HUES6 (cell line): ENCODE measurements at regions not wholly inside any gene's neighbourhood (a gene's known extent, or its start where the extent isn't known, plus 50 kb on each side); places are given as distances from the start of the nearest gene placed in this dataset.
"Not testable (repeated sequence)": the region's sequence is repeated elsewhere in the genome, so short reads cannot be mapped to it uniquely, and the experiment has no call there.

ENCODE experiments used
- H3K27ac ChIP-seq: 2 replicates; pipeline ENCODE4 v1.7.0; 2013; ENCODE audit warnings: low read depth, mild to moderate bottlenecking, low read length, inconsistent platforms
- H3K27me3 ChIP-seq: 2 replicates; pipeline ENCODE4 v1.6.1; 2013; ENCODE audit warnings: low read length; ENCODE audit not compliant: control insufficient read depth, insufficient read depth
- H3K36me3 ChIP-seq: 2 replicates; pipeline ENCODE4 v1.6.1; 2013; ENCODE audit warnings: low read length; ENCODE audit not compliant: control insufficient read depth, insufficient read depth
- H3K4me1 ChIP-seq: 2 replicates; pipeline ENCODE4 v1.6.1; 2013; ENCODE audit warnings: low read length; ENCODE audit not compliant: control insufficient read depth, insufficient read depth
- H3K4me3 ChIP-seq: 2 replicates; pipeline ENCODE4 v1.5.1; 2013; ENCODE audit warnings: low read depth, low read length
- H3K9ac ChIP-seq: one replicate; pipeline ENCODE4 v1.6.1; 2013; ENCODE audit warnings: mild to moderate bottlenecking, low read length
- H3K9me3 ChIP-seq: 2 replicates; pipeline ENCODE4 v1.6.1; 2013; ENCODE audit warnings: low read depth, low read length; ENCODE audit not compliant: control insufficient read depth, insufficient read depth

GRCh38 chr2:124967325-124967724, 942.2 kb downstream of the CNTNAP5 start:
- Histone ChIP-seq H3K4me3 (no peak overlapping the region), H3K27me3 (no peaks in the 10 kb centered on the region)

GRCh38 chr2:124970030-124970429, 944.9 kb downstream of the CNTNAP5 start:
- Histone ChIP-seq H3K9ac (no peak overlapping the region), H3K9me3 (no peaks in the 10 kb centered on the region), H3K36me3 (no peaks in the 10 kb centered on the region), H3K4me1 (peaks cover 3% of the 10 kb centered on the region; the same call in 1 of the 2 replicates), H3K27ac (no peak overlapping the region), H3K27me3 (no peaks in the 10 kb centered on the region), H3K4me3 (no peak overlapping the region)

More at GRCh38 chr2:124967325-124967724, 942.2 kb downstream of the CNTNAP5 start:
- Histone ChIP-seq H3K9me3 (no peaks in the 10 kb centered on the region), H3K4me1 (no peaks in the 10 kb centered on the region), H3K9ac (no peak overlapping the region), H3K36me3 (no peaks in the 10 kb centered on the region), H3K27ac (no peak overlapping the region)

- H3K4me3 ChIP-seq, result no peak overlapping the region
- peaks cover 13% of the 10 kb centered on the region for H3K4me1 ChIP-seq
- no peak overlapping the region for H3K9ac ChIP-seq
- no peaks in the 10 kb centered on the region for H3K27me3 ChIP-seq
- H3K9me3 ChIP-seq, result no peaks in the 10 kb centered on the region
- no peak overlapping the region for H3K27ac ChIP-seq
- no peaks in the 10 kb centered on the region for H3K36me3 ChIP-seq
Measured at GRCh38 chr2:124973396-124973795, 948.3 kb downstream of the CNTNAP5 start.

GRCh38 chr2:124975224-124975623, 950.1 kb downstream of the CNTNAP5 start:
- Histone ChIP-seq H3K4me1 (peaks cover 13% of the 10 kb centered on the region), H3K9ac (no peak overlapping the region), H3K36me3 (no peaks in the 10 kb centered on the region), H3K27ac (no peak overlapping the region), H3K4me3 (no peak overlapping the region), H3K9me3 (no peaks in the 10 kb centered on the region), H3K27me3 (no peaks in the 10 kb centered on the region)

- H3K4me1 ChIP-seq, result peaks cover 13% of the 10 kb centered on the region
- no peaks in the 10 kb centered on the region for H3K9me3 ChIP-seq
- no peaks in the 10 kb centered on the region for H3K27me3 ChIP-seq
- H3K4me3 ChIP-seq, result no peak overlapping the region
- no peak overlapping the region for H3K27ac ChIP-seq
- H3K9ac ChIP-seq, result no peak overlapping the region
- H3K36me3 ChIP-seq, result no peaks in the 10 kb centered on the region
Measured at GRCh38 chr2:124975648-124976047, 950.6 kb downstream of the CNTNAP5 start.

- H3K27ac ChIP-seq, result no peak overlapping the region
- no peaks in the 10 kb centered on the region for H3K9me3 ChIP-seq
- H3K27me3 ChIP-seq, result no peaks in the 10 kb centered on the region
- no peak overlapping the region for H3K4me3 ChIP-seq
- H3K9ac ChIP-seq, result no peak overlapping the region
- H3K36me3 ChIP-seq, result no peaks in the 10 kb centered on the region
- peaks cover 13% of the 10 kb centered on the region for H3K4me1 ChIP-seq
Measured at GRCh38 chr2:124978597-124978996, 953.5 kb downstream of the CNTNAP5 start.

- H3K9ac ChIP-seq, result no peak overlapping the region
- no peak overlapping the region for H3K4me3 ChIP-seq
- no peaks in the 10 kb centered on the region for H3K4me1 ChIP-seq
- H3K27ac ChIP-seq, result no peak overlapping the region
- H3K9me3 ChIP-seq, result peaks cover 3% of the 10 kb centered on the region; the same call in 1 of the 2 replicates
- no peaks in the 10 kb centered on the region for H3K36me3 ChIP-seq
- no peaks in the 10 kb centered on the region for H3K27me3 ChIP-seq
Measured at GRCh38 chr2:124983595-124983994, 958.5 kb downstream of the CNTNAP5 start.

GRCh38 chr2:124985270-124985669, 960.2 kb downstream of the CNTNAP5 start:
- H3K9ac ChIP-seq, result no peak overlapping the region
- no peaks in the 10 kb centered on the region for H3K4me1 ChIP-seq
- H3K9me3 ChIP-seq, result peaks cover 3% of the 10 kb centered on the region; the same call in 1 of the 2 replicates
- no peak overlapping the region for H3K27ac ChIP-seq
- no peaks in the 10 kb centered on the region for H3K27me3 ChIP-seq
- H3K4me3 ChIP-seq, result no peak overlapping the region
- H3K36me3 ChIP-seq, result no peaks in the 10 kb centered on the region

- Histone ChIP-seq H3K4me1 (no peaks in the 10 kb centered on the region), H3K27me3 (no peaks in the 10 kb centered on the region), H3K27ac (no peak overlapping the region), H3K9ac (no peak overlapping the region), H3K4me3 (no peak overlapping the region), H3K9me3 (peaks cover 3% of the 10 kb centered on the region; the same call in 1 of the 2 replicates), H3K36me3 (no peaks in the 10 kb centered on the region)
Measured at GRCh38 chr2:124986136-124986535, 961.0 kb downstream of the CNTNAP5 start.

GRCh38 chr2:124986870-124987269, 961.8 kb downstream of the CNTNAP5 start:
- not testable (repeated sequence) for H3K4me3 ChIP-seq, H3K9me3 ChIP-seq, H3K9ac ChIP-seq, H3K4me1 ChIP-seq, H3K36me3 ChIP-seq, H3K27ac ChIP-seq, H3K27me3 ChIP-seq

GRCh38 chr2:124987436-124987835, 962.3 kb downstream of the CNTNAP5 start:
- H3K36me3 ChIP-seq, H3K27ac ChIP-seq, H3K9me3 ChIP-seq: not testable (repeated sequence)

GRCh38 chr2:124988111-124988510, 963.0 kb downstream of the CNTNAP5 start:
- Histone ChIP-seq H3K4me1 (no peaks in the 10 kb centered on the region), H3K9ac (no peak overlapping the region), H3K9me3 (peaks cover 3% of the 10 kb centered on the region; the same call in 1 of the 2 replicates)

More at GRCh38 chr2:124987436-124987835, 962.3 kb downstream of the CNTNAP5 start:
- H3K4me1 ChIP-seq, H3K9ac ChIP-seq, H3K27me3 ChIP-seq, H3K4me3 ChIP-seq: not testable (repeated sequence)

More at GRCh38 chr2:124988111-124988510, 963.0 kb downstream of the CNTNAP5 start:
- no peaks in the 10 kb centered on the region for H3K27me3 ChIP-seq
- no peak overlapping the region for H3K27ac ChIP-seq
- H3K4me3 ChIP-seq, result no peak overlapping the region
- H3K36me3 ChIP-seq, result no peaks in the 10 kb centered on the region
